NT2/D1 (cell line): ENCODE measurements at regions not wholly inside any gene's neighbourhood (a gene's known extent, or its start where the extent isn't known, plus 50 kb on each side); places are given as distances from the start of the nearest gene placed in this dataset.

ENCODE experiments used
- SUZ12 ChIP-seq: IDR thresholded peaks from 2 replicates; pipeline ENCODE4 v1.6.1; 2011; ENCODE audit not compliant: insufficient read length, insufficient read depth; ENCODE audit errors: extremely low read depth
- YY1 ChIP-seq: IDR thresholded peaks from 2 replicates; pipeline ENCODE4 v1.6.1; 2011; ENCODE audit not compliant: insufficient read length, insufficient read depth
- ZNF274 ChIP-seq: IDR thresholded peaks from 2 replicates; pipeline ENCODE4 v1.6.1; 2011; ENCODE audit warnings: mild to moderate bottlenecking, low read depth, low read length

- TF ChIP-seq YY1: no peak
- no peak for TF ChIP-seq SUZ12
- no peak for TF ChIP-seq ZNF274
These were observed 98.8 kb upstream of the MYCBP2 start for GRCh38 chr13:77425705-77426104.
